Lower leg skin (tissue), 3 donors: ENCODE measurements at regions not wholly inside any gene's neighbourhood (a gene's known extent, or its start where the extent isn't known, plus 50 kb on each side); places are given as distances from the start of the nearest gene placed in this dataset.

Source experiments
- POLR2A ChIP-seq, 2 donors: fragments of 450-650 bp; IDR thresholded peaks; one replicate each; pipeline ENCODE4 v1.6.1; 2016 to 2017; ENCODE audit warnings: antibody characterized with exemption in 2 of 2, mild to moderate bottlenecking in 1 of 2, moderate library complexity in 1 of 2
- TF ChIP-seq, protein P1 (sequence below), 3 donors: fragments of 450-650 bp; IDR thresholded peaks; one replicate each; pipeline ENCODE4 v1.5.1; 2016; ENCODE audit warnings: antibody characterized with exemption in 3 of 3, mild to moderate bottlenecking in 3 of 3, moderate library complexity in 2 of 3

DNA sequence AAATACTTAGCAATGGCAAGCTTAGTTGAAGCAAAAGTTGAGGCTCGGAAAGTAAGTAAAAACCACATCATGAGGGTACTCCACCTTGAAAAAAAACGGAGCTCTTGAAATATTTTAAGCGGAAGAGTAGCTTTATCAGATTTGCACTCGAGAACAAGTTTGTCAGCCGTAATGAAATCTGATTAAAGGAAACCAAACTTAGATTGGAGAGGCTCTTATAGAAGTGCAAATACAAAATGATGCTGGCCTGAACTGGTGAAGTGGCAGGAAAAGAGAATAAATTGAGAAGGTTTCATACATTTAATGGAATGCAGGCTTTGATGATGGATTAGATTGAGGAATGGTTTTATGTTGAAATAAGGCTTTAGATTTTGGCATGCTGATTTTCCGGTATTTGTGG, 484.2 kb downstream of the PID1 start:
- TF ChIP-seq POLR2A (IDR thresholded peaks at IDR 0.05), result no peak
- TF ChIP-seq, protein P1, sequence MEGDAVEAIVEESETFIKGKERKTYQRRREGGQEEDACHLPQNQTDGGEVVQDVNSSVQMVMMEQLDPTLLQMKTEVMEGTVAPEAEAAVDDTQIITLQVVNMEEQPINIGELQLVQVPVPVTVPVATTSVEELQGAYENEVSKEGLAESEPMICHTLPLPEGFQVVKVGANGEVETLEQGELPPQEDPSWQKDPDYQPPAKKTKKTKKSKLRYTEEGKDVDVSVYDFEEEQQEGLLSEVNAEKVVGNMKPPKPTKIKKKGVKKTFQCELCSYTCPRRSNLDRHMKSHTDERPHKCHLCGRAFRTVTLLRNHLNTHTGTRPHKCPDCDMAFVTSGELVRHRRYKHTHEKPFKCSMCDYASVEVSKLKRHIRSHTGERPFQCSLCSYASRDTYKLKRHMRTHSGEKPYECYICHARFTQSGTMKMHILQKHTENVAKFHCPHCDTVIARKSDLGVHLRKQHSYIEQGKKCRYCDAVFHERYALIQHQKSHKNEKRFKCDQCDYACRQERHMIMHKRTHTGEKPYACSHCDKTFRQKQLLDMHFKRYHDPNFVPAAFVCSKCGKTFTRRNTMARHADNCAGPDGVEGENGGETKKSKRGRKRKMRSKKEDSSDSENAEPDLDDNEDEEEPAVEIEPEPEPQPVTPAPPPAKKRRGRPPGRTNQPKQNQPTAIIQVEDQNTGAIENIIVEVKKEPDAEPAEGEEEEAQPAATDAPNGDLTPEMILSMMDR (IDR thresholded peaks at IDR 0.05), result no peak
